ENCODE measurements at regions not wholly inside any gene's neighbourhood (a gene's known extent, or its start where the extent isn't known, plus 50 kb on each side); places are given as distances from the start of the nearest gene placed in this dataset.

GRCh38 chr13:55649485-55649884 lies 1491.2 kb upstream of the PRR20A start:
- TF ChIP-seq, protein P1, sequence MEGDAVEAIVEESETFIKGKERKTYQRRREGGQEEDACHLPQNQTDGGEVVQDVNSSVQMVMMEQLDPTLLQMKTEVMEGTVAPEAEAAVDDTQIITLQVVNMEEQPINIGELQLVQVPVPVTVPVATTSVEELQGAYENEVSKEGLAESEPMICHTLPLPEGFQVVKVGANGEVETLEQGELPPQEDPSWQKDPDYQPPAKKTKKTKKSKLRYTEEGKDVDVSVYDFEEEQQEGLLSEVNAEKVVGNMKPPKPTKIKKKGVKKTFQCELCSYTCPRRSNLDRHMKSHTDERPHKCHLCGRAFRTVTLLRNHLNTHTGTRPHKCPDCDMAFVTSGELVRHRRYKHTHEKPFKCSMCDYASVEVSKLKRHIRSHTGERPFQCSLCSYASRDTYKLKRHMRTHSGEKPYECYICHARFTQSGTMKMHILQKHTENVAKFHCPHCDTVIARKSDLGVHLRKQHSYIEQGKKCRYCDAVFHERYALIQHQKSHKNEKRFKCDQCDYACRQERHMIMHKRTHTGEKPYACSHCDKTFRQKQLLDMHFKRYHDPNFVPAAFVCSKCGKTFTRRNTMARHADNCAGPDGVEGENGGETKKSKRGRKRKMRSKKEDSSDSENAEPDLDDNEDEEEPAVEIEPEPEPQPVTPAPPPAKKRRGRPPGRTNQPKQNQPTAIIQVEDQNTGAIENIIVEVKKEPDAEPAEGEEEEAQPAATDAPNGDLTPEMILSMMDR (IDR thresholded peaks at IDR 0.05), result no peak
- TF ChIP-seq POLR2A (IDR thresholded peaks at IDR 0.05), result no peak

All from sigmoid colon (tissue), 3 donors.